ENCODE measurements at regions not wholly inside any gene's neighbourhood (a gene's known extent, or its start where the extent isn't known, plus 50 kb on each side); places are given as distances from the start of the nearest gene placed in this dataset.

- TF ChIP-seq CTCF (IDR thresholded peaks at IDR 0.05) (no peak), POLR2A (IDR thresholded peaks at IDR 0.05) (no peak)
Measured at GRCh38 chr6:22363166-22363713, 66.4 kb upstream of the PRL start.
